NCI-H748 (cell line): ENCODE measurements at regions not wholly inside any gene's neighbourhood (a gene's known extent, or its start where the extent isn't known, plus 50 kb on each side); places are given as distances from the start of the nearest gene placed in this dataset.
A peak's percentile ranks its signal among the peaks of the same experiment; 100 is the strongest.
"Not testable (repeated sequence)": the region's sequence is repeated elsewhere in the genome, so short reads cannot be mapped to it uniquely, and the experiment has no call there.

Experiments
- DNase-seq: peaks from one replicate; lab custom pipeline; 2025; ENCODE audit not compliant: unreplicated experiment; lab: John Stamatoyannopoulos, UW

DNA sequence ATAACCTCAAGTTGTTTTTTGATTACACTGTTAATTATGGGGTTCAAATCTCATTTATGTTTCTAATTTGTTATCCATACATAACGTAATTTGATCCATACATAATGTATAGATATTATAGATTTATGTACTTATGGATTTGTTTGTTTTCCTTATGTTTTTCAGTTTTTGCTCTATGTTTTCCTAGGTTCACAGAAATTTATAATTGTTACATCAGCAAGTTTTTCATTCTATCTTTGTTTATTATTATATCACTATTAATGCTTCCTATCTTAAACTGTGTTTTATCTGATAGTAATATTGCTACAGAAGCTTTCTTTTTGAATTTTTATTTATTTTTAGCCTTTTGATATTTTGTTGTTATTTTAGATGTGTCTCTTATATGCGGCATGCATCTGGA is 194.3 kb upstream of the SOX21 start:
- DNase-seq, result no peak

GRCh38 chr13:94902722-94903407 is 190.5 kb upstream of the SOX21 start:
- DNase-seq, result no peak

DNA sequence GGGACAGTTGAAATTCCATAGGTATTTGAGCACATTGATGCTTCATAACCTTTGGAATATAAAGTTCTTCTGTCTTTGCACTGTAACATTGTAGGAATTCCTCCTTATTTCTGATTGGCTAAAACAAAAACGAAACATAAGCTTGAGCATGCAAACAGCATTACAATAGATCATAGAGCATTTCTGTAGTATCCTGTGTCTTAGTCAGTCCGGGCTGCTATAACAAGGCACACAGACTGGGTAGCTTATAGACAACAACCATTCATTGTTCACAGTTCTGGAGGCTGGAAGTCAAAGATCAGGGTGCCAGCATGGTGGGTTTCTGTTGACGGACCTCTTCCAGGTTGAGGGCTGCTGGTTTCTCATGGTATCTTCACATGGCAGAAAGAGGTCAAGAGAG is 188.7 kb upstream of the SOX21 start:
- no peak for DNase-seq

DNA sequence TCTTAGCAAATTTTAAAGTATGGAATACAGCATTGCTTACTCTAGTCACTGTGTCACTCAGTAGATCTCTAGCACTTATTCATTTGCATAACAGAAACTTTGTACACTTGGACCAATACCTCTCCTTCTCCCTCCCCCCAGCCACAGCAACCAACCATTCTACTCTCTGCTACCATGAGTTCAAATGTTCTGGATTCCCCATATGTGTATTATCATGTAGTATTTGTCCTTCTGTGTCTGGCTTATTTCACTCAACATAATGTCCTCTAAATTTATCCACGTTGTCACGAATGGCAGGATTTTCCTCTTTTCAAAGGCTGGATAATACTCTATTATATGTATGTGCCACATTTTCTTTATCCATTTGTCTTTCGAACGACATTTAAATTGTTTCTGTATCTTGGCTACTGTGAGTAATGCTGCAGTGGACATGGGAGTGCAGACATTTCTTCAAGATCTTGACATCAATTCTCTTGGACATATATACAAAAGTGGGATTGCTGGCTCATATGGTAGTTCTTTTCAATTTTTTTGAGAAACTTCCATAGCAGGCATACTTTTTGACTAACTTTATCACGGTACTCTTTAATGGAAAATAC is 184.5 kb upstream of the SOX21 start:
- DNase-seq, result no peak

DNA sequence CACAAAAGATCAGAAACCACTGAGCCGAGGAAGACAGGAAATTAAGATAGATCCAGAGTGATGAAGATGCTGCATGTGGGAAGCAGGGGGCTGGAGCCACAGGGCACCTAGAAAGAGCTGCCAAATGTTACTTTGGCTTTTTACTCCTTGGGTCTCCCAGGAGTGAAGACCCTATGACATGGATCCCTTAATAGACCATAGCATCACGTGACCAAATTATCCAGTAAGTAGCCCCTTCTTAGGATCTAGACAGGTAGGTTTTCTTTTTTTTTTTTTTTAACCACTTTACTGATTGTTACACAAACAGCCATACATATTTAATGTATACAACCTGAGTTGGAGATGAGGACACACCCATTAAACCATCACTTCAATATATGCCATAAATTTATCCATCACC is 183.9 kb upstream of the SOX21 start:
- DNase-seq, result no peak

- DNase-seq, result no peak
Observed at GRCh38 chr13:94886191-94886590, 173.8 kb upstream of the SOX21 start.

DNA sequence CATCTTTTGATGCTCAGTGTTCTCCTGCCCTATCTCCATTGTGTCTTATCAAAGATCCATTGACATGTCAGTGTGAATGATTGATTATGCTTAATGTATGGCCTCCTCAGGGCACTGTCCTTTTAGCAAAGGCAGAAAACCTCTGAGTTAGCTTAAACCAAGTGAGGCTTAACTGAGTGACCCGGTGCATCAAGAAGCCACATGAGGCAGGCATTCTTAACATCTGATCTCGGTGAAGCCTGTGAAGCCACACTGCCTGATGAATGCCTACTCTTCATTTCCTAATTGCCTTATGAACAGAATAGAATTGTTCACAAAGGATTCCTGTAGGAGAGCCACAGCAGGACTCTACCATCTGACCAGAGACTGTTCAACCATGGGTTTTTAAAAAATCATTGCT is 168.1 kb upstream of the SOX21 start:
- peak; percentile 26 for DNase-seq

- peak; percentile 72 for DNase-seq
Observed at GRCh38 chr13:94878602-94879165, 166.3 kb upstream of the SOX21 start.

- DNase-seq, result peak; percentile 57
Observed at GRCh38 chr13:94864474-94864873, 152.1 kb upstream of the SOX21 start.

- DNase-seq, result no peak
Observed at GRCh38 chr13:94860981-94861407, 148.6 kb upstream of the SOX21 start.

DNA sequence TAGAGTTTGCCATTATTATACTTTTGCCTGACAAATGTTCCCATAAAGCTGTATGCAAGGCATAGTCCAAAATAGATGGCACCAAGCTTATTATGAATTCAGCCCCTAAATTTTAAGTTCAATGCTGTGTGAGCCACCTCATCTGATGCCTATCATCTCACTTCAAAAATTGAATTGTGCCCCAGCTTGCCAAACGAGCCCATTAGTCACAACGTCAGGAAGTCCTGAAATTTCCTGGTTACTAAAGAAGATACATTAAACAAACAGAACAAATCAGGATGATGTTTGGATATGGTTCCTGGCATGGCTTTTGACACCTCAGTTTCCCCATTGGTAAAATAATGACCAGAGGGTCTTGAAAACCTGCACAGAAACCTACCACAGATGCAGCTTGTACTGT is 147.5 kb upstream of the SOX21 start:
- DNase-seq, result no peak

DNA sequence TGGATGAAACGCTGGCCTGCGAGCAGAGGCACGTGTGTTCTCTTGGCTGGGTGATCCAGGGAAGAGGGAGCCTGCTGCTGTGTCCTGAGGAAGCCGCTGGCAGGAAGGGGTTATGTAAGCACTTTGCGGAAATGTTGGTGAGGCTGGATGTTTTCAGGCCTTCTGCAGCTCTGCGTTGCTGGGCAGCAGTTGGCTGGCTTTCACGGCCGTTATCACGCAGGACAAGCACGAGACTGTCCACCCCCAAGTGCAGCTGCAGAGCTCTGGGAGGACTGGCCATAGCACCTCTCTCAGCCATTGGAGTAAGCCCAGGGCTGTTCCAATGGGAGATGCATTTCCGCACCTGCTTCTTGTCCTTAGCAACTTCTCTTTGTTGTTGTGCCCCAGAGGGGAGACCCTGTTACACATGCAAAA is 146.9 kb upstream of the SOX21 start:
- DNase-seq, result peak; percentile 26

DNA sequence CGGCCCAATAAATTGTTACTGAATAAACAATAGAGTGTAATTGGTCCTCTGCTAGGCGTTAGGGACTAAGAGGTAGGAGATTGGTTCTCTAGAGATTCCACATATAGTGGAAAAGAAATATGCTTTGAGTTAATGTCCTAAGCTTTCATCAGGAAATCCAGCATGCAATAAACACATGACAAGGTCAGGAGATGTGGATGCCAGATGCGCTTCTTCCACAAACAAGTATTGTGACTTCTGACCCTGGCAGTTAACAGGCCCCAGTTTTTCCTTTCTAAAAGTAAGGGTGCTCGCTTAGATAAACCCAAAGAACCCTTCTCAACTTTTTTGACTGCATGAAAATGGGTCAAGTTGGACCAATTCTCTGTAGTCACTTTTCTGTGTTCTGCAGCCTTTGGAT is 146.5 kb upstream of the SOX21 start:
- DNase-seq, result no peak

DNA sequence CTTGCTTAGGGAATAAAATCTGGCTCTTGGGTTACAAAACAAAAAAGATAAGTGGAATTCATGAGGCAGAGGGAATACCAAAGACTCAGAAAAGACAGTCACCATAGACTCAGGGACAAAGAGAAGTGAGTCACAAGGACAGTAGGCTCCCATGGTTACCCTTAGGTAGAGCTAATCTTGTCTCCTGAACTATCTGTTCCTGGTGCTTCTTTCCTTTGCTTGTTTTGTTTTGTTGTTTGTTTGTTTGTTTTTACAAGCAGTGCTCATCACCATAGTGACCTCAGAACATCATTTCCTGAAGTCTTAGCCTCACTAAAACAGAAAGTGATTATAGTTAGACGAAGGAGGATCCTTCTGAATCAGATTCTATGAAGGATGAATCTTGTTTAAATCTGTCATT is 142.3 kb upstream of the SOX21 start:
- DNase-seq, result no peak

DNA sequence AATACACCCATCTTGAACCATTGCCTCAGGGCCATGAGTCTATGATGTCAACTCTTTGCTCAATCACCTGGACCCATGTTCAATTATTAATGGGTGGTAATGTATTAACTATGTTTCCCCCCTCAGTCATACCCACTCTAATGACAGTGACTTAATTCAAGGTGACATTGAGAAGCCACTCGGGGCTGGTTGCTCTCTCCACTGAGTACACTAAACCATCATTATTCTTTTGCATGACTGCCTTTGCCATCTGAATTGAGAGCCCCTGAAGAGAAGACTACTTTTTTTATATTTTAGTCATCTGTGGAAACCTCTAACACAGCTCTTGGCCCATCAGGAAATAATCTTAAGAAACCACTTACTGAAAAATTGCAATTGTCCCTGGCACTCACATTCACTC is 139.2 kb upstream of the SOX21 start:
- no peak for DNase-seq

DNA sequence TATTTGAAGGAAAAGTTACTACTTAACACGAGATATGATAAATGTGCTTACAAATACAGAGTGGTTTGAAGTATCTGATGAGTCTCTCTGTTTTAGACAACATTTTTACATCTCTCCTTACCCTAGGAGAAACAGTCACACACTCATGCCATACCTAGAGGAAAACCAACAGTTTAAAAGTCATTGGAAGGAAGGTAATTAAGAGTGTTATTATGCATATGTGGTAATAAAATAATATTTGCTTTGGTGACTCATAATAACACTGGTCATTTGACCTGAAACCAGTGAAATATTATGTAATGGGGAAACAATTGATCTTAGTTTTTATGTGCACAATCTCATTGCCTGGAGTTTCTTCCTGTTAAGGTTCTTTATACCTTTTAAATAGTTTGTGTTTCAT is 136.9 kb upstream of the SOX21 start:
- no peak for DNase-seq

DNA sequence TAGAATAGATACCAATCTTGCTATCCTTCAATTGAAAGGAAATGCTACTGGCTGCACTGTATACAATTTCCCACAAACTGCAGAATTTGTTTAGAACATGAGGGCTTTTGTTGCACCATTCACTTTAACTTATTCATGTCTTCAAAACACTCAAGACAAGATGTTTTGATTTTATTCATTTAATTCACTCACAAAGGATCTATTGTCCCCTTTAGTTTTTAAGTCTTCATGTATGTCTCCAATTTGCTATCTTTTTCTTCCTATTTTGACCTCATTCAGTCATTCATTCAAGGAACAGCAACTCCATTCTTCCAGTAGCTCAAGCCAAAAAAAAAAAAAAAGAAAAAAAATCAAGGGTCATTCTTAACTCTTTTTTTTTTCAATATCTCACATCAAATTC is 130.6 kb upstream of the SOX21 start:
- no peak for DNase-seq

DNA sequence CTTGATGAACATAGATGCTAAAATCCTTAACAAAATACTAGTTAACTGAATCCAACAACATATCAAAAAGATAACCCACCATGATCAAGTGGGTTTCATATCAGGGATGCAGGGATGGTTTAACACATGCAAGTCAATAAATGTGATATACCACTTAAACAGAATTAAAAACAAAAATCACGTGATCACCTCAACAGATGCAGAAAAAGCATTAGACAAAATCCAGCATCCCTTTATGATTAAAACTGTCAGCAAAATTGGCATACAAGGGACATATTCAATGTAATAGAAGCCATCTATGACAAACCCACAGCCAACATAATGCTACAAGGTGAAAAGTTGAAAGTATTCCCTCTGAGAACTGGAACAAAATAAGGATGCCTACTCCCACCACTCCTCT is 124.7 kb upstream of the SOX21 start:
- DNase-seq, result not testable (repeated sequence)

GRCh38 chr13:94829837-94830365 is 117.6 kb upstream of the SOX21 start:
- no peak for DNase-seq

DNA sequence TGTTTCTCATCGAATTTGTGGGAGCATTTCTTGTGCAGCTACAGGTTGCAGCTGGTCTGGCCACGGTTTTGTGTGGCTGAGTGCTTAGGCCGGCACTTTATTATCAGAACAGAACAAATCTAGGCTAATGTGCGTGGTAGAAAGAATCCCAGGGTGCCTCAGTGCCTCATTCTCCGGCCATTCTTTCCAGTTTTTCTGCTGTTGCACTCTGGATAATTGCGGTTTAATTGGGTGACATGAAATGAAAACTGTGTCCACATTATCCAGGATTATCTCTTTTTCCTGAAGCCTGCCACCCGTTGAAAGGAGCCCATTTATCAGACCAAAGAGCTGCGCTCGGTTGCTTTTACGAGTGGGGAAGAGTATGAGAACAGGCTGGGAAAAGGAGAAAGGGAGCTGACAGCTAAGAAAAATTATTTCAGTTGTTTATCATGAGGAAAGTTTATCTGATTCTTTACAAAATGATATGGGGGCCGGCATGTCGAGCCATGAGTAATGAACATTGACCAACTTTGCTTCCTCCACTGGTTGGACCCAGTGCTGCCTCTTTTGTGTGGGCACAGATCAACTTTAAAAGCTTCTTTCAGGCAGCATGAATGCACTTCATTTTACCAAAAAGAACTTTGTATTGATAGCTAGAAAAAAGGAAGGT is 117.0 kb upstream of the SOX21 start:
- peak; percentile 89 for DNase-seq

DNA sequence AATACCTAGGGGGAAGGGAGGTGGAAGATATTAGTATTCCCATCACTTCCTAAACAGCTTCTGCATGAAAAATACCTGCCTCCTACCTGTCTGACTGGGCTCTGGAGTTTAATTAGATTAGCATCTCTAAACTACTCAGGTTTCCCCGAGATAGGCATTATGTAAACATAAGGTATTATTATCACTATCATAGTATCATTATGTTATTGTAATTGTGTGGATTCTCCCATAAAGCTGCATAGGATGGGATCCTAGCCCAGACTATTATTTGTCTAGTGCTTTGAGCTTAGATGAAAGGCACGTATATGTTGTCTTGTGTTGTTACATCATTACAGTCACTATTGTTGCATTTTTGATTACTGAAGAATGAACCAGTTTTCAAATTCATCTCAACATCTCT is 115.2 kb upstream of the SOX21 start:
- DNase-seq, result peak; percentile 98

DNA sequence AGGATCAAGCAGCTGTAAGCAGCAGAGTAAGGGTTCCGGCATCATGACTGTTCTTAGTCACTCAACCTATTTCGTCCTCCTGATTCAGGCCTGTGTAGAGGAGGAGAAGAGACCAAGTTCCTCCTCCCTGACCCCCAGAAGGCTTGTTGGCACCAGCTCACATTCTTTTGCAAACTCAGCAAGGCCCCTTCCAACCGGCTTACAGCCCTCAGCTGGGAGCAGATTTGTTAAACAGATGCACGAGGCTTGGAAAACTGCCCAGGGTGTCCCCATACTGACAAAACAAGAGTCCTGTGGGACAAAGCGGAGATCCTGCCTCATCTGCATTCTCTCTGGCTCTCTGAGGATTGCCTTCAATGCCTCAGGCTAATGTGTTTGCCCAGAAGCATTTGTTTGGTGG is 113.2 kb upstream of the SOX21 start:
- peak; percentile 84 for DNase-seq
